Sigmoid colon (tissue), 4 donors: ENCODE measurements at regions not wholly inside any gene's neighbourhood (a gene's known extent, or its start where the extent isn't known, plus 50 kb on each side); places are given as distances from the start of the nearest gene placed in this dataset.

Experiments used
- CTCF ChIP-seq, 4 experiments: fragments of 450-650 bp in 3 of 4; fragments of 200-600 bp in 1 of 4; IDR thresholded peaks; one replicate each; pipeline ENCODE4 v1.5.1; 2016 to 2019; ENCODE audit warnings: antibody characterized with exemption in 4 of 4, mild to moderate bottlenecking in 3 of 4, moderate library complexity in 2 of 4
- EP300 ChIP-seq, 4 donors: sonication (generic); formaldehyde crosslinking; IDR thresholded peaks; one replicate each; pipeline ENCODE4 v1.6.1; 2017; ENCODE audit warnings: antibody characterized with exemption in 4 of 4
- POLR2A ChIP-seq, 2 donors: fragments of 450-650 bp; IDR thresholded peaks; one replicate each; pipeline ENCODE4 v1.6.1; 2016; ENCODE audit warnings: antibody characterized with exemption in 2 of 2, mild to moderate bottlenecking in 2 of 2, moderate library complexity in 2 of 2
- POLR2AphosphoS5 ChIP-seq, 4 donors: sonication (generic); formaldehyde crosslinking; IDR thresholded peaks; one replicate each; pipeline ENCODE4 v1.6.1; 2017; ENCODE audit warnings: antibody characterized with exemption in 4 of 4

GRCh38 chr9:106588626-106589025, 274.3 kb upstream of the ZNF462 start:
- no peak for TF ChIP-seq CTCF (IDR thresholded peaks at IDR 0.05)
- TF ChIP-seq POLR2A (IDR thresholded peaks at IDR 0.05), result no peak
- no peak for TF ChIP-seq POLR2AphosphoS5 (IDR thresholded peaks at IDR 0.05)
- TF ChIP-seq EP300 (IDR thresholded peaks at IDR 0.05), result no peak
